VCaP (cell line): ENCODE measurements at regions not wholly inside any gene's neighbourhood (a gene's known extent, or its start where the extent isn't known, plus 50 kb on each side); places are given as distances from the start of the nearest gene placed in this dataset.

Source experiments
- H3K27ac ChIP-seq: fragments of 450-650 bp; 2 replicates; pipeline ENCODE4 v1.5.1; 2017
- TF ChIP-seq, protein P1 (sequence below): fragments of 450-650 bp; conservative IDR thresholded peaks from 2 replicates; pipeline ENCODE4 v1.5.1; 2017; ENCODE audit warnings: mild to moderate bottlenecking, moderate library complexity

- TF ChIP-seq, protein P1, sequence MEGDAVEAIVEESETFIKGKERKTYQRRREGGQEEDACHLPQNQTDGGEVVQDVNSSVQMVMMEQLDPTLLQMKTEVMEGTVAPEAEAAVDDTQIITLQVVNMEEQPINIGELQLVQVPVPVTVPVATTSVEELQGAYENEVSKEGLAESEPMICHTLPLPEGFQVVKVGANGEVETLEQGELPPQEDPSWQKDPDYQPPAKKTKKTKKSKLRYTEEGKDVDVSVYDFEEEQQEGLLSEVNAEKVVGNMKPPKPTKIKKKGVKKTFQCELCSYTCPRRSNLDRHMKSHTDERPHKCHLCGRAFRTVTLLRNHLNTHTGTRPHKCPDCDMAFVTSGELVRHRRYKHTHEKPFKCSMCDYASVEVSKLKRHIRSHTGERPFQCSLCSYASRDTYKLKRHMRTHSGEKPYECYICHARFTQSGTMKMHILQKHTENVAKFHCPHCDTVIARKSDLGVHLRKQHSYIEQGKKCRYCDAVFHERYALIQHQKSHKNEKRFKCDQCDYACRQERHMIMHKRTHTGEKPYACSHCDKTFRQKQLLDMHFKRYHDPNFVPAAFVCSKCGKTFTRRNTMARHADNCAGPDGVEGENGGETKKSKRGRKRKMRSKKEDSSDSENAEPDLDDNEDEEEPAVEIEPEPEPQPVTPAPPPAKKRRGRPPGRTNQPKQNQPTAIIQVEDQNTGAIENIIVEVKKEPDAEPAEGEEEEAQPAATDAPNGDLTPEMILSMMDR, result no peak
- H3K27ac ChIP-seq, result no peak overlapping the region
These were observed 316.9 kb upstream of the SP8 start for GRCh38 chr7:21103426-21104123.

DNA sequence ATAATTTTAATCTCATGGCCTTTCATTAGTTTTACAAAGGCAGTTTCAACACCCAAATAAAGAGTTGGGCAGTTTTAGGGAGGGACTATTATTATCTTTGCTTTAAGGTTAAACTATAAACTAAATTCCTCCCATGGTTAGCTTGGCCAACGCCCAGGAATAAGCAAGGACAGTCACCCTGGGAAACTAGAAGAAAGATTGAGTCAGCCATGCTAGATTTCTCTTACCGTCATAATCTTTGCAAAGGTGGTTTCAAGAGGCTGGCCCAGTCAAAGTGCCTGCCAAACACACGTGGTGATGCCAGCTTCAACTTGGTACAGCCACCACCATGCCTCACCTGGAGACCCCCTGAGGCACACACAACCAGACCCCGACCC is 317.4 kb upstream of the SP8 start:
- TF ChIP-seq, protein P1, result no peak
- no peak overlapping the region for H3K27ac ChIP-seq

DNA sequence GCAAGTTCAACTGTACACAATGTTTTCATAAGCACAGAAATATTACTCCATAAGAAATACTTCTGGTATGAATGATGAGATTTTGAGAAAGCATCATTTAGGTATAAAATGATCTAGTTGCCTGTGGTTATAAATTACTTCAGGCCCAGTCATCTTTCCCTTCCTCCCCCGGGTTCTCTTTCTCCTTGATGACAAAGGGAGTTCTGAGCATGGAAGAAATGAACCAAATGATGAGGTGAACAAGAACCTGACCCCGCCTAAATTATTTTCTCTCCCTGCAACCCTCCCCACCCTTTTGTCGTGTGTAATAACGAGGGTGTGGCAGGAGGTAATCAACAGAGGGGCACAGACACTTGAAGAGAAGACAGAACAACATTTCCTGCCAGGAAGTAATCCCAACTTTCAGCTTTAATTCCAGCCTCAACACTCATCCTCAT is 319.6 kb upstream of the SP8 start:
- H3K27ac ChIP-seq, result no peak overlapping the region
- TF ChIP-seq, protein P1, result no peak

DNA sequence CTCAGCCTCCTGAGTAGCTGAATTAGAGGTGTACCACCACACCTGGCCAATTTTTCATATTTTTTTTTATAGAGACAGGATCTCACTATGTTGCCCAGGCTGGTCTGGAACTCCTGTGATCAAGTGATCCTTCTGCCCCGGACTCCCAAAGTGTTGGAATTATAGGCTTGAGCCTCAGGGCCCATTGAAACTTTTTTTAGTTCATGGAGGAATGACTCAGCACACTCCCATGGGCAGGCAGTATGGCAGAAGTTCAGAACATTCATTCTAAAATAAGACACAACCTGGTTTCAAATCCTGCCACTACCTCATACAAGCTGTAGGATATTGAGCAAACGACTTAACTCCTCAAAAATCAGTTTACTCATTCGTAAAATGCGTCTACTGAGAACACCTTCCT is 320.4 kb upstream of the SP8 start:
- TF ChIP-seq, protein P1, result no peak
- H3K27ac ChIP-seq, result no peak overlapping the region

GRCh38 chr7:21108182-21108581 is 319.7 kb upstream of the SP4 start:
- TF ChIP-seq, protein P1, result no peak
- H3K27ac ChIP-seq, result peak overlapping the region; percentile 28

- H3K27ac ChIP-seq, result no peak overlapping the region
- TF ChIP-seq, protein P1, result no peak
These were observed 314.1 kb upstream of the SP4 start for GRCh38 chr7:21113609-21114415.

DNA sequence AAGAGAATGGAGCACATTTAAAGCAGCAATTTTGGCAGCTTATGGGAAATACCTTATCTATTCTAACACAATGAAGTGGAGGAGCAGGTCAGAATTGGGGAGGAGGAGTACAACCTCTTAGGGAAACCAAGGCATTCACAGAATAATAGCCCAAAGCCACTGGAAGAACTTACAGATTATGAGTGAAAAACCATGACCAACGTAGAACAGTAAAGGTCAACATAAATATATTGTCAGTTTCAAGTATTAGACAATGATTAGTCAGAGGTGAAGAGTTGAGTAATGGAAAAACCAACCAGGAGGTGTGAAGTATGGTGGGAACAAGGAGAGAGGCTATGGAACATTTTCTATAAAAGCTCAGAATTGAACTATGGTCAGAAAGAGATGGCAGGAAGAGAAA is 304.3 kb upstream of the SP4 start:
- H3K27ac ChIP-seq, result no peak overlapping the region
- TF ChIP-seq, protein P1, result no peak
